Right atrium auricular region (tissue), 2 donors: ENCODE measurements at regions not wholly inside any gene's neighbourhood (a gene's known extent, or its start where the extent isn't known, plus 50 kb on each side); places are given as distances from the start of the nearest gene placed in this dataset.

ENCODE experiments used
- DNase-seq: peaks from one replicate; pipeline ENCODE4 v3.0.0-alpha.2; 2019; ENCODE audit warnings: low spot score
- H3K27ac ChIP-seq, 2 donors: fragments of 200-600 bp; sonication (generic); 1 replicate in 1 of 2; 2 replicates in 1 of 2; pipeline ENCODE4 v1.5.1; 2016 to 2019
- H3K27me3 ChIP-seq, 2 donors: fragments of 200-600 bp; sonication (generic); one replicate each; pipeline versions ENCODE4 v1.5.1 to v1.6.0; 2017 to 2019
- H3K36me3 ChIP-seq: fragments of 200-600 bp; sonication (generic); one replicate; pipeline ENCODE4 v1.5.1; 2016
- H3K4me1 ChIP-seq, 2 donors: fragments of 200-600 bp; sonication (generic); one replicate each; pipeline versions ENCODE4 v1.5.1 to v1.6.0; 2017 to 2019
- H3K4me3 ChIP-seq, 2 donors: fragments of 200-600 bp; sonication (generic); 1 replicate in 1 of 2; 2 replicates in 1 of 2; pipeline ENCODE4 v1.5.1; 2017 to 2019; ENCODE audit warnings: mild to moderate bottlenecking in 1 of 2, moderate library complexity in 1 of 2
- H3K9me3 ChIP-seq, 2 donors: fragments of 200-600 bp; sonication (generic); one replicate each; pipeline ENCODE4 v1.5.1; 2019
- TF ChIP-seq, protein P1 (sequence below), 2 donors: fragments of 200-600 bp; sonication (generic); IDR thresholded peaks; one replicate each; pipeline ENCODE4 v1.5.1; 2019; ENCODE audit warnings: antibody characterized with exemption in 2 of 2

DNA sequence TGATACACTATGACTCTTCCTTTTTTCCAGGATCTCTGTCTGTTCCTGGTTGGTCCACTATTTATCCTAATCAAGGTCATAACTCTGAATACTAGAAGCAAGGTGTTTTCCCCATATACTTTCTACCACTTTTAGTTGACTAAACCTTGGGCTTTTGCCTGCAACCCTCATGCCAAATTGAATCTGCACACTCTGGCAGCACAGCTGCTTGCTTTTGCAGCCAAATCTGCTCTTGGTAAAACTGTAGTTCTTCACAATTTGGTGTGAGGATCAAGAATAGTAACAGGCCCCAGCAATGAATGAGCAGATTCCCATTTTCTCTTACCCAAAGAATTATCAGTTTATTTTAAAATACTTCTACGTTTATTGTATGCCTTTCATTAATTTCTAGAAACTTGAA is 586.5 kb upstream of the CNTN5 start:
- no peaks in the 10 kb centered on the region for H3K27me3 ChIP-seq
- no peaks in the 10 kb centered on the region for H3K36me3 ChIP-seq
- no peak overlapping the region for H3K4me3 ChIP-seq
- H3K4me1 ChIP-seq: no peaks in the 10 kb centered on the region
- TF ChIP-seq, protein P1, sequence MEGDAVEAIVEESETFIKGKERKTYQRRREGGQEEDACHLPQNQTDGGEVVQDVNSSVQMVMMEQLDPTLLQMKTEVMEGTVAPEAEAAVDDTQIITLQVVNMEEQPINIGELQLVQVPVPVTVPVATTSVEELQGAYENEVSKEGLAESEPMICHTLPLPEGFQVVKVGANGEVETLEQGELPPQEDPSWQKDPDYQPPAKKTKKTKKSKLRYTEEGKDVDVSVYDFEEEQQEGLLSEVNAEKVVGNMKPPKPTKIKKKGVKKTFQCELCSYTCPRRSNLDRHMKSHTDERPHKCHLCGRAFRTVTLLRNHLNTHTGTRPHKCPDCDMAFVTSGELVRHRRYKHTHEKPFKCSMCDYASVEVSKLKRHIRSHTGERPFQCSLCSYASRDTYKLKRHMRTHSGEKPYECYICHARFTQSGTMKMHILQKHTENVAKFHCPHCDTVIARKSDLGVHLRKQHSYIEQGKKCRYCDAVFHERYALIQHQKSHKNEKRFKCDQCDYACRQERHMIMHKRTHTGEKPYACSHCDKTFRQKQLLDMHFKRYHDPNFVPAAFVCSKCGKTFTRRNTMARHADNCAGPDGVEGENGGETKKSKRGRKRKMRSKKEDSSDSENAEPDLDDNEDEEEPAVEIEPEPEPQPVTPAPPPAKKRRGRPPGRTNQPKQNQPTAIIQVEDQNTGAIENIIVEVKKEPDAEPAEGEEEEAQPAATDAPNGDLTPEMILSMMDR (IDR thresholded peaks at IDR 0.05): no peak
- H3K9me3 ChIP-seq: peaks cover 0 to 1% of the 10 kb centered on the region in 2 donors
- DNase-seq: no peak
- no peak overlapping the region for H3K27ac ChIP-seq

DNA sequence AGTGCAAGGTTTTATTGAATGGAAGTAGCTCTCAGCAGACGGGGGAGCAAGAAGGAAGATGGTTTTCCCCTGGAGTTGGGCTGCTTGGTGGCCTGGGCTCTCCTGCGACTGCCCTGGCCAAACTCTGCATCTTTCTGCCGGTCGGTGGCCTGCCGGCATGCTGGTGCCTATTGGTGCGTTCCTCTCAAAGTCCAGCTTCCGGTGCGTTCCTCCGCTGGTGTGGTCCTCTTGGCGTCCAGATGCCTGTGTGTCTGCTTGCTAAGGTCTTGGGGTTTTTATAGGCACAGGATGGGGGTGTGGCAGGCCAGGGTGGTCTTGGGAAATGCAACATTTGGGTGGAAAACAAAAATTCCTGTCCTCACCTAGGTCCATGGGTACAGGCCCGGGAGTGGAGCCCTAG is 567.4 kb upstream of the CNTN5 start:
- Histone ChIP-seq H3K4me3 (no peak overlapping the region), H3K4me1 (no peaks in the 10 kb centered on the region), H3K27me3 (no peaks in the 10 kb centered on the region), H3K36me3 (no peaks in the 10 kb centered on the region), H3K9me3 (no peaks in the 10 kb centered on the region), H3K27ac (no peak overlapping the region)
- TF ChIP-seq, protein P1 (IDR thresholded peaks at IDR 0.05): no peak
- DNase-seq: no peak

DNA sequence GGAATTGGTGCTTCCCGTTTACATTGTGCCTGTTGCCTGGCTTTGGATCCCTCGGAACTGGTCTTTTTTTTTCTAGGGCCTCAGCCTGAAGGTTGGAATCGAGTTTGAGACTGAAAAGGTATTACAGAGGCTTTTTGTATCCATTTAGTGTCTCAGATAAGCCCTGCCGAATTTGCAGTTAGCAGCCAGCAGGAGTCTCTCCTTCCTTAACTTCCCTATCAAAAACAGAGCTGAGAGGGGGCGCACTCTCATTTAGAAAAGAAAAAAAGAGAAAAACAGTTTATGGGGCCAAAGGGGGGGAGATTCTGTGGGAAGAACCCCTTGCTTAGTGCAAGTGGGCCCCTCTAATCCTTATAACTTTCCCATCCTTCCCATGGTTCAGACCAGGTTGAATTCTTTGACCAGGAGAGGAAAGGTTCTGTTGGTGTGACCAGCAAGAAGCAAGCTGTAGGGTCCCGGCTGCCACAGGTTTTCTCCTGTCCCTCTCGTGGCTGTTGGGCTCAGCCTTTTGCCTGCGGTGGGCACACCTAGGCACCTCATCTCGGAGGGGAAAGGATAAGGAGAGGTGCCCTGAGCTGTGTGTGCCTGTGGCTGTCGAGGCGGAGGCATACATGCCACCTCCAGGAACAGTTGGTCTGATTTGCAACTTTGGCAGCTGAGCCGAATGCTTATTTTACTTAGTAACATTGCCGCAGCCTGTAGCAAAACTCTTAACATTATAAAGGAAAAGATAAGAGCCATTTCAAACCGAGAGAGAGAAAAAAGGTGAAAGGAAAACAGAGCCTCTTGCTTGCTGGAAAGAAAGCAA is 565.0 kb upstream of the CNTN5 start:
- TF ChIP-seq, protein P1 (IDR thresholded peaks at IDR 0.05): no peak
- Histone ChIP-seq H3K4me3 (no peak overlapping the region), H3K36me3 (no peaks in the 10 kb centered on the region), H3K27ac (no peak overlapping the region), H3K27me3 (no peaks in the 10 kb centered on the region), H3K4me1 (no peaks in the 10 kb centered on the region), H3K9me3 (no peaks in the 10 kb centered on the region)
- DNase-seq: no peak

DNA sequence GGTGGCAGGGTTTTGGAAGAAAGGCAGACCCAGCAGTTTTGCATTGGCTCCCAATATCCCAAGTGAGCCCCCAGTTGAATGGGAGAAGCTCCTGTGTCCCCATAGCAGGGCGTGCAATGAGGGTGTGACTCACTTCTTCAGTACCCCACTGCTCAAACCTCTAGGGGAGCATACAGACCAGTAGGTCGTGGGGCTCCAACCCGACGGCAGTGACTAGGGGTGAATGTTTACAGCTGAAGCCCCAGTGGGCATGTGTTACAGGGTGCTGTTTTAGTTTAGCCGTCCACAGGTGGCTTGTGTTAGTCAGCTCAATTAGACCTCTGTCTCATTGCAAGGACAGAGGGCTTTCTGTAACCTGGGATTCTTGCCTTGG is 564.5 kb upstream of the CNTN5 start:
- H3K27me3 ChIP-seq: no peaks in the 10 kb centered on the region
- no peaks in the 10 kb centered on the region for H3K4me1 ChIP-seq
- DNase-seq: no peak
- H3K4me3 ChIP-seq: no peak overlapping the region
- H3K36me3 ChIP-seq: no peaks in the 10 kb centered on the region
- H3K27ac ChIP-seq: no peak overlapping the region
- TF ChIP-seq, protein P1 (IDR thresholded peaks at IDR 0.05): no peak
- no peaks in the 10 kb centered on the region for H3K9me3 ChIP-seq

DNA sequence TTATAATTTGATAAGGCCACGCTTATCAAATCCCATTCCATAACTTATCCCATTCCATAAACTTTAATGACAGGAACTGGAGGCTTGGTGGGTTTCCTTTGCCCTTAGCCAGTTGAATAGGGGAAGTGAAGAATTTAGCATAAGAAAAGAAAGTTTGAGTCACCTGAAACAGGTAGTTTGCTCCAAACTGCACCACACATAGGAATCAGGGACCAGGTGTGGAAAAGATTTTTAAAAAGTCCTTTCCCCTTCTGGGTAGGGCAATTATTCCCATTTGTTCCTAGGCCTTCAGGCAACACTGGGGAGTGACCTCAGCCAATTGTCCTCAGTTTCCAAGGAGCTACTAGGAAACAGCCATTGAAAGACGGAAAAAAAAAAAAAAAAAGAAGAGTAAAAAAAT is 525.7 kb upstream of the CNTN5 start:
- TF ChIP-seq, protein P1 (IDR thresholded peaks at IDR 0.05): no peak
- Histone ChIP-seq H3K4me3 (no peak overlapping the region), H3K4me1 (no peaks in the 10 kb centered on the region), H3K36me3 (no peaks in the 10 kb centered on the region), H3K27ac (no peak overlapping the region), H3K9me3 (no peaks in the 10 kb centered on the region), H3K27me3 (no peaks in the 10 kb centered on the region)
- DNase-seq: no peak

DNA sequence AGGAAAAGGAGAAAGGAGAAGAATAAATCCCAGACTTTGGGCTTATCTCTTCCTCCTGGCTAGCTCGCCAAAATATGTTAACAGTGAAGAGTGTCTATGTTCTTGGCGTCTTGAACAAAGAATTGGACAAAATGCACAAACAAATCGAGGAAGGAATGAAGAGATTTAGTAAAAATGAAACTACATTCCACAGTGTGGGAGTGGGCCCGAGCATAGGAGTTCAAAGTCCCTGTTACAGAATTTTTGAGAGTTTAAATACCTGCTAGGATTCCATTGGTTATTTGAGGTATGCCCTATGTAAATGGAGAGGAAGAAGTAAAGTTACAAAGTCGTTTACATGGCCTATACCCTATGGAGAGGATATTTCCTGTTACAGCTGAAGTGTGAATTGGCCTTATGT is 525.1 kb upstream of the CNTN5 start:
- TF ChIP-seq, protein P1 (IDR thresholded peaks at IDR 0.05): no peak
- Histone ChIP-seq H3K27me3 (no peaks in the 10 kb centered on the region), H3K36me3 (no peaks in the 10 kb centered on the region), H3K27ac (no peak overlapping the region), H3K4me1 (no peaks in the 10 kb centered on the region), H3K9me3 (no peaks in the 10 kb centered on the region), H3K4me3 (no peak overlapping the region)
- no peak for DNase-seq
